HG03442 (cell line): ENCODE measurements at regions not wholly inside any gene's neighbourhood (a gene's known extent, or its start where the extent isn't known, plus 50 kb on each side); places are given as distances from the start of the nearest gene placed in this dataset.
"Not testable (repeated sequence)": the region's sequence is repeated elsewhere in the genome, so short reads cannot be mapped to it uniquely, and the experiment has no call there.

ENCODE experiments used
- ATAC-seq: cut with Tn5 transposase; IDR thresholded peaks from one replicate; pipeline ENCODE4 v1.9.1; 2021; ENCODE audit warnings: mild to moderate bottlenecking, moderate library complexity; ENCODE audit not compliant: unreplicated experiment

- no peak for ATAC-seq
These were observed 204.2 kb downstream of the FGF9 start for GRCh38 chr13:21875116-21875515.

DNA sequence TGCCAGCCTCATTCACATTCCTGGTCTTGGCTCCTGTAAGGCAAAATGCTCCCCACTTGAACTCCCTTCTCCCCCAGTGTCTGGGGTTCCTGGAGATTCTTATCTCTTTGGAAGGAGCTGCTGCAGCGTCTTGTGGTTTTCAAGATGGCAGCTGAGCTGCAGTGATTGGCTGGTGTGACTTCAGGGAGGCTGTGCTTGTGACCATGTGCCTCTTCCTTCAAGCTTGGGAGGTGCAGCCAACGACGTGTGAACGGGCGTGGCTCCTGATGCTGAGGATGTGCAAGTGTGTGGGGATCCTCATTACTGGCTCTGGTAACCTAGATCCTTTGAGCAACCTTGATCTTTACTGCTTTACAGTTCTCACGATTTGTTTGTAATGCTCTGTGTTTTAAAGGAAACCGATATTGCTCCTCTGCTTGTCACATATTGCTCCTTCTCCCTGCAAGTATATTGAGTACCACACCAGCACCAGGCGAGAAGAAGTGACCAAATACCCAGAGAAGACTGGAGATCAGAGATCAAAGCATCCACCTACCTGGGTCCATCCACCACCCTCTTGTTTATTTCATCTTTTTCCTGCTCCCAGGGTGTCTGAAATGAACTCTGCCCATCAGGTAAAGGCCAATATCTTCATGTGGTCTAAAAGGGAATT lies 208.5 kb downstream of the FGF9 start:
- ATAC-seq: no peak

DNA sequence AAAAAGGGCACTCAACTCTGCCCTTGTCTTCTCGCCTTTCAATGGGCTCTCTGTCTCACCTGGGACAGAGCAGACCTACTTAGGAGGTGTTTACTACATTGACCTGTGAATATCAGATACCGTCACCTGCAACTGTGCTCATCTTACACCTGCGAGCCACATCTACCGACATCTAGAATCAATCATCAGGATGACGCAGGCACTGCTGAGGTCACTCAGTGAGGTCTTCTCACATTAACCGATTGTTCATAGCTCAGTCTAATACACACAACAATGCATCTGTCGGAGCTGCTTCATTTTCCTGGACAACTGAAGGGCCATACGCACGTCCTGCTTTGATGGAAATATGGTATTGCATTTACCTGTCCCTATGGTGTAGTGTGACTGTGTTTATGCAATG lies 211.9 kb downstream of the FGF9 start:
- ATAC-seq: no peak

DNA sequence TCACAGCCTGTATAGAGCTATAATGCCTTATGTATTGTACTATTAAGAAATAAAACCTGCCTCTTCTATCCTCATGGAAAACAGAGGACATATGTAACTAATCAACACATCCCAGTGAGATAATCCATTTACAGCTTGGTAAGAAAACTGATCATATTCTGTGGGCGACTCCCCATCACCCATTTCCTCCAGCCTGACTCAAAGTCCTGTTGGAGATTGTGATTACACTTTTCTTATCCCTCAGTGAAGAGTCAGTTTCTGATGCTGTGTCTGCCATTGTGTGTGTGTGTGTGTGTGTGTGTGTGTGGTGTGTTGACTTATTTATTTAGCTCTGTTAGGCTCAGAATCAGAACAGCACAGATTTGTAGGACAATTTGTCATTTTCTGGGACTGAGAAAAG lies 212.8 kb downstream of the FGF9 start:
- ATAC-seq: no peak

DNA sequence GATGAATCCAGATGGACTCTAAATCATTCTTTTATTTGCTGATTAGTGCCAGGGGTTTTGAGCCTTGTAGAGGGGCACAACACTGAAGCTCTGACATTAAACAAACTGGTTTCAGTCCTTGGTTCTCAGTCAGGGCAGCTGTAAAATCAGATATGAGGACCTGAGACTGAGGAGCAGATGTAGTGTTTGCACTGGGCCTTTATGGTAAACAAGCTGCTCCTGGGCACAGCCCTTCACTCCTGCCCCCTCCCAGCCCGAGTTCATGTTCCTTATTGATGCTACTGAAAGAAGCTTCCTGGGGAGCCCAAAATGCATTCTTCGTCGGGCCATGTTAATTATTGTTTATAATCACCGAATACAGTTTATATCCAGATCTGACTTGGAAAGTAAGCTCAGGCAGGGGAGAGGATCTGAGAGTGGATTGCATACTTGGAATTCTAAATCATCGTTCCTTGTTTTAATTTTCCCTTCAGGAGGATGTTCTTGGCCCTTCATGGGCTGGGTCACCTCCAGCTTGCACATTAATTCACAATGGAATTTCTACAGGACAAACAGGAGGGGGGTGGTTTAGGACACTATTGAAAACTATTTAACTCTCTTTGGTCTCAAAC lies 213.5 kb downstream of the FGF9 start:
- ATAC-seq: no peak

- ATAC-seq: no peak
These were observed 214.2 kb downstream of the FGF9 start for GRCh38 chr13:21884965-21885567.

DNA sequence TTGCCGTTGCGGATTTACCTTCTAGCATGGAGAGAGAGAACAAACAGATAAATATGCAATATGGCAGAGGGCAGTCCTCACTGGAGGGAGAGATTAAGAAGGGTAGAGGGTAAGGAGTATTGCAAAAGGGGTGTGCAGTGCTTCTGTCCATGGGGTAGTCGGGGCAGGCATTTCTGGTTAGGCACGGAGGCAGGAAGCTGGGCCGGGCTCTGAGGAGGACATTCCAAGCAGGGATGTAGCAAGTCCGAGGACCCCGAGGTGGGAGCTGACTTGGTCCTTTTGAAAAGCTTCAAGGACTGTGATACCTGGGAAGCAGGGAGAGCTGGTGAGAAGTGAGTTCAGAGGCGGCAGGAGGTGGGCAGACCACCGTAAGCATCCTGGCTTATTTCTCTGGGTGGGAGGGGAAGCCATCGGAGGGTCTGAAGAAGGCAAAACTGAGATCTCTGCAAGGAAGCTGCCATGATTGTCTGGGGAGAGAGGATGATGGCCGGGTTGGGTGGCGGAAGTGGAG lies 214.9 kb downstream of the FGF9 start:
- no peak for ATAC-seq

DNA sequence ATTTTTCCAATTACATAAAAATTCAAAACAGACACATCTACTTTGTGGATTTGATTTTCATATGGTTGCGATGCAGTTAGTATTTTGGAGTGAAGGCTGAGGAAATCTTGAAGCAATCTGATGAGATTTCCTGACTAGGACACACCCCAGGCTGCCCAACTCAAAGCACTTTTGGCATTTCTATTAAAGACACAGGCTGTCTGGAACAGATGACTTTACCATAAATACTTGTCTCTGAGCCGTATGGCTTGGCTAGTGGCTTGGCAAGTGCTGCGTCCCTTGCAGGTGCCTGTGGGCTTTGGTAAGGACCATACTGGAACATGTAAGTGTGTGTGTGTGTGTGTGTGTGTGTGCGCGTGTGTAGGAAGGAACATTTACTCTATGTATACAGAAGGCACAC lies 218.8 kb downstream of the FGF9 start:
- no peak for ATAC-seq

- not testable (repeated sequence) for ATAC-seq
These were observed 219.3 kb downstream of the FGF9 start for GRCh38 chr13:21890220-21890619.

GRCh38 chr13:21894091-21894490 lies 223.2 kb downstream of the FGF9 start:
- no peak for ATAC-seq

DNA sequence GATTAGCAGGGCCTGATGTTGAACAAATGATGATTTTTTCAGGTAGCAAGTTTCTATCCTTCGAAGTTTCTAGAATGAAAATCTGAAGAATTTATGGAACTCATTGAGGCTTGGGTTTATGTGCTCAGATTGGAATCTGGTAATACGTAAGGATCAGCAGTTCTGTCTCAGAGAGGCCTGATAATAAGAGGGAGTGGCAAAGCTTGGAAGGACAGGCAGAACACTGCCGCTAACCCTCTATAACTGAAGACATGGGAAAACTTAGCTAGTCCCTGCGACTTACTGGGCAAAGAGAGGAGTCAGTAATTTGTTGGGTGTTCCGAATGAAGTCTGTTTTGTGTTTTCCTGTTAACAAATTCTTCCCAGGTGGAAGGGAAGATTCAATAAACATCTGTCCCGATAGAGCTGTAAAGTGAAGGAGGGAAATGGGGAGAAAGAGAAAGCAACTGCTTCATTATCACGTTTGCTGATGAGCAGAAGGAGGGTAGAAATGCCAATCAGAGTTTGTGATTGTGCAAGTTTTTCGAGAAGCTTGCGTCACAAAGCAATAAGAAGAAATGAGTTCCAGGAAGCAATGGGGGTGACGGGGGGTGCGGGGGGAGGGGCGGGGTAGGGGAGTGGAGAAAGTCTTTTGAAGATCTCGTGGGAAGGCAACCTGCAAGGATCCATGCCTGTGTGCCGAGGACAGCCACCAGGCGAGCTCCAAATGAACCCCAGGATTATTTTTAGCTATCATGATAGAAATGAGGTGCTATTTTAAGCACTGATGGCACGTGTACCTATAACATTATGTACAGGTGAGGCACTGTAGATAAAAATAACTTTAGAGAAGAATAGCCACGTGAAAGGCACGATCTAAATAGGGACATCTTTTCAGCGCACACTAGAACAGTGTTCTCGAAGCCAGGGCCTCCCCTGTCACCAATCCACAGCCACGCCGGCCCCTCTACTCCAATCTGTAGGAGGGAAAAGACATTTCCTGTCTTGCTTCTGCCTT lies 224.1 kb downstream of the FGF9 start:
- no peak for ATAC-seq

GRCh38 chr13:21895779-21896178 lies 224.9 kb downstream of the FGF9 start:
- no peak for ATAC-seq

DNA sequence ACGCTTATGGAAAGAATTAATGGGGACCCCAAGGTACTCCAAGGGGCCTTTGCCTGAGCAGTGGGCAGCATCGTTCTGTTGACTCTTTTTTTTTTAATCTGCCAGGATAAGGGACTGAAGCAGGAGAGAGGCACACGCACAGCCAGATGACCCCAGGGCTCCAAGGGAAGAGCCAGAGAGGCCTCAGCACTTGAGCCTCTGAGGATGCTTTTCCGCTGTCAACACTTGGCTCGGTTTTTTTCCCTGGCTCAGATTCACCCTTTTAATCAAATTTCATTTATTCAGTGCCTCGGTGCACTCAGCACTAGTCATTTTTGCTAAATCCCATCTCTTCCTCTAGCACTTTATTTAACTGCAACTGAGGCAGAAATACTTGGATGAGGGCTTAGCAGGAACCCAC lies 226.3 kb downstream of the FGF9 start:
- ATAC-seq: no peak

GRCh38 chr13:21898459-21898858 lies 227.6 kb downstream of the FGF9 start:
- no peak for ATAC-seq

DNA sequence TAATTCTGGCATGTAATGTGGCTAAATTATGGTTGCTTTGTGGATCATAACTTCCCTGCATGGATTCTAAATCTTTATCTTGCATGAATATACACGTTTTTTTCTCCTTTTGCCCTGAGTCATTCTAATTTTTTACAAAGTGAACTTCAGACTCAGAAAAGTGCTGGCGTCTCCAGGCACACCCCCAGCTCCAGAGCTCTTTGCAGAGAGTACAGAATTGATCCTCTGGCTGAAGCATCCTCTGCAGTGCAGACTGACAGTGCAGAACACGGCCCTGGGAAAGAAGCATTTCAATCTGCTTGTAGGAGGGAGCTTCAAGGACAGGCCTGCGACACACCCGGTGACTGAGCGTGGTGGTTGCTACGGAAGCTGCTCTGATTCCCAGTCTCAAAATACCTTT lies 228.1 kb downstream of the FGF9 start:
- ATAC-seq: no peak

DNA sequence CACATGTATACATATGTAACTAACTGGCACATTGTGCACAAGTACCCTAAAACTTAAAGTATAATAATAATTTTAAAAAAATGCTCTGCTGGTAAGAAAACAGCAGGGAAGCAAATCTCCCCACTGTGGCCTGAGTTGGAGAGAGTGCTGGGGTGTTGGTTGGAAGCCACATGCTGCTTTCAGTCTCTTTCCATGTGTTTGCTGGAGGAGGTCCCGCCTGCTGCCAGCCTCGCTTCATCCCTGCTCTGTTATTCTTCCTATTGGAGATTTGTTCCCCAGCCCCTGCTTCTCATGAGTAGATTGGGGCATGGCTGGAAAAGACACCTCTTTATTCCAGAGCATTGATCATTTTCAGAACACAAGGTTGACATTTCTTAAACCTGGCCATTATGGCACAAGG lies 230.5 kb downstream of the FGF9 start:
- ATAC-seq: no peak

DNA sequence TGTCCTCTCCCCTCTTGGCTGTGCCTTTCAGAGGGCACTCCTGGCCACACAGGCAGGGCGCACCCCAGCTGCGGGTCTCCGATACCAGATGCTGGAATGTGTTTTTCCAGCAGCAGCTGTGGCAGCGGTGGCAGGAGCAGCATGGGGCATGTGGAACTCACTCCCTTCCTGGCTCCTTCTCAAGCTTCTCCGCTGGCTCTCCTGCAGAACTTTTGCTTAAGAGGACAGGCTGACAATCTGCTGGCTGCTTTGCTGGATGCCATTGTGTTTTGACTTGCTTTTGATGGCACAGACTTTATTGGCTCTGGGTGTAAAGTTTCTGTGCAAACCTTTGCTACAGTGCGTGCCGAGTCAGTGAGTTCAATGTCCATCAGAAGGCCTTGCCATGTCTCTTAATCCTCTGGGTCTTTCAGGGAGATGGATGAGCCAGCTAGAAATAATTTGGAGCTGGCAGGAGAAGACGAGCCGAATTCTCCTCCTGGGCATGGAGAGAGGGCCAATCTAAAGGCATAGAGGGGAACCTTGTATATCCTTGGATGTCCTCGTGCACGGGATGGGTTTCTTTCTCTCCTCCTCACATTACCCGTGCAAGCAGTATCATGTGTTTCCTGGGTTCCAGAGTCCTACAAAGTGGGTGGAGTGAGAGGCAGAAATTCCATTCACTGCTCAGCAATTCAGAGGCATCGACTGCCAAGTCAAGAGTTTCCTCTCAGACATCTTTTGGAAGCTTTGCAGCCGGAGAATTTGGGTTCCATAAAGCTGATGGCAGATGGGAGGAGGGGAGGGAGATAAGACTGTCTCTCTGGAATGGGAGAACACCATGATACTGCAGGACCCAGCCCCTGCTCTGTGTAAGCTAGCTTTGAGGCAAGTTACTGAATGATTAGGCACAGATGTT lies 231.2 kb downstream of the FGF9 start:
- ATAC-seq: no peak

DNA sequence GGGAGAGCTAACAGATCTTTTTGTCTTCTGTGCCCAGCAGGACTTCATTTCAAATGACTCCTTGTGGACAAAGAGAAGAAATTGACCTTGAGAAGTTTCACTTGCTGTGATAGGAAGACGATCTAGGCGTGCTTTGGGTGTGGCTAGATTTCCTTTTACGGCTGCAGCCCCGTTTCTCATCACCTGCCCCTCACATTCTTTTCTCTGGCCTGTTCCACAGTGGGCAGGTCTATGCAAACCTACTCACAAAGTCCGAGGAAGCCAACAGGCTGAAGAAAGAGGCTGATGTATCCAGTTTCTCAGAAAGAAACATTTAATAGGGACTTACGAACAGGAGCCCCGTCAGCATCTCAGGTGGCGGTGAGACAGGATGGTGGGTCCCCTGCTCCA lies 231.8 kb downstream of the FGF9 start:
- no peak for ATAC-seq

GRCh38 chr13:21905486-21905885 lies 234.6 kb downstream of the FGF9 start:
- no peak for ATAC-seq

GRCh38 chr13:21909331-21909730 lies 238.5 kb downstream of the FGF9 start:
- no peak for ATAC-seq
